Vagina (tissue), 2 donors: ENCODE measurements at regions not wholly inside any gene's neighbourhood (a gene's known extent, or its start where the extent isn't known, plus 50 kb on each side); places are given as distances from the start of the nearest gene placed in this dataset.
A peak's percentile ranks its signal among the peaks of the same experiment; 100 is the strongest.
"Not testable (repeated sequence)": the region's sequence is repeated elsewhere in the genome, so short reads cannot be mapped to it uniquely, and the experiment has no call there.

Experiments
- DNase-seq, 2 donors: peaks; one replicate each; pipeline ENCODE4 v3.0.0-alpha.2; 2017; ENCODE audit errors: extremely low spot score in 2 of 2
- H3K27ac ChIP-seq: fragments of 200-600 bp; sonication (generic); one replicate; pipeline ENCODE4 v1.5.1; 2019
- H3K27me3 ChIP-seq: fragments of 200-600 bp; sonication (generic); one replicate; pipeline ENCODE4 v1.5.1; 2019
- H3K36me3 ChIP-seq, 2 donors: fragments of 200-600 bp; sonication (generic); one replicate each; pipeline ENCODE4 v1.5.1; 2017 to 2019
- H3K4me1 ChIP-seq: fragments of 200-600 bp; sonication (generic); one replicate; pipeline ENCODE4 v1.5.1; 2019
- H3K4me3 ChIP-seq, 2 donors: fragments of 200-600 bp; sonication (generic); 1 replicate in 1 of 2; 2 replicates in 1 of 2; pipeline ENCODE4 v1.5.1; 2016 to 2019
- H3K9me3 ChIP-seq: fragments of 200-600 bp; sonication (generic); one replicate; pipeline ENCODE4 v1.5.1; 2019
- CTCF ChIP-seq, 3 experiments: fragments of 450-650 bp in 2 of 3; fragments of 200-600 bp in 1 of 3; sonication (generic) in 1 of 3; IDR thresholded peaks; one replicate each; pipeline ENCODE4 v1.5.1; 2017 to 2019; ENCODE audit warnings: antibody characterized with exemption in 3 of 3, mild to moderate bottlenecking in 2 of 3, moderate library complexity in 2 of 3
- POLR2A ChIP-seq, 2 donors: fragments of 450-650 bp; IDR thresholded peaks; one replicate each; pipeline ENCODE4 v1.6.1; 2017; ENCODE audit warnings: antibody characterized with exemption in 2 of 2, mild to moderate bottlenecking in 2 of 2, moderate library complexity in 2 of 2
- POLR2AphosphoS5 ChIP-seq, 2 donors: sonication (generic); formaldehyde crosslinking; IDR thresholded peaks; one replicate each; pipeline ENCODE4 v1.9.0; 2017; ENCODE audit warnings: antibody characterized with exemption in 2 of 2, mild to moderate bottlenecking in 2 of 2, low read depth in 1 of 2; ENCODE audit not compliant: insufficient read depth in 1 of 2
- intact Hi-C: fragments of 100-400 bp; cut with DNase I; formaldehyde crosslinking; loops from one replicate; pipeline ENCODE4 v1.15.1; 2023

- DNase-seq, result peak in 1 of 2 donors; percentile 93
- Histone ChIP-seq H3K4me3 (no peak overlapping the region), H3K27ac (peak overlapping the region; percentile 76), H3K36me3 (no peaks in the 10 kb centered on the region), H3K9me3 (no peaks in the 10 kb centered on the region), H3K4me1 (peaks cover 27% of the 10 kb centered on the region), H3K27me3 (no peaks in the 10 kb centered on the region)
- intact Hi-C loops, result no loop called here
- TF ChIP-seq POLR2AphosphoS5 (IDR thresholded peaks at IDR 0.05; ENCODE audit: insufficient read depth in 1 of 2, low read depth in 1 of 2) (peak; percentile 42 to 79), CTCF (IDR thresholded peaks at IDR 0.05) (no peak)
Observed at GRCh38 chr2:234251326-234252271, 201.1 kb downstream of the SPP2 start.

- intact Hi-C loops, result no loop called here
- Histone ChIP-seq H3K36me3 (no peaks in the 10 kb centered on the region), H3K27me3 (no peaks in the 10 kb centered on the region), H3K27ac (peak overlapping the region; percentile 72), H3K9me3 (no peaks in the 10 kb centered on the region), H3K4me1 (peaks cover 27% of the 10 kb centered on the region), H3K4me3 (no peak overlapping the region)
- DNase-seq, result no peak
- TF ChIP-seq CTCF (IDR thresholded peaks at IDR 0.05), result no peak
- no peak for TF ChIP-seq POLR2AphosphoS5 (IDR thresholded peaks at IDR 0.05; ENCODE audit: insufficient read depth in 1 of 2, low read depth in 1 of 2)
Observed at GRCh38 chr2:234250926-234251325, 200.4 kb downstream of the SPP2 start.

- Histone ChIP-seq H3K9me3 (no peaks in the 10 kb centered on the region), H3K4me1 (peaks cover 27% of the 10 kb centered on the region), H3K4me3 (no peak overlapping the region), H3K27me3 (no peaks in the 10 kb centered on the region), H3K27ac (no peak overlapping the region), H3K36me3 (no peaks in the 10 kb centered on the region)
- no peak for DNase-seq
- intact Hi-C loops, result no loop called here
- no peak for TF ChIP-seq CTCF (IDR thresholded peaks at IDR 0.05)
- TF ChIP-seq POLR2A (IDR thresholded peaks at IDR 0.05), result no peak
- TF ChIP-seq POLR2AphosphoS5 (IDR thresholded peaks at IDR 0.05; ENCODE audit: insufficient read depth in 1 of 2, low read depth in 1 of 2), result peak in 1 of 2 donors; percentile 71
Observed at GRCh38 chr2:234249873-234250272, 199.4 kb downstream of the SPP2 start.

GRCh38 chr2:234249034-234249735, 198.7 kb downstream of the SPP2 start:
- intact Hi-C loops, result no loop called here
- Histone ChIP-seq H3K4me1 (peaks cover 27% of the 10 kb centered on the region), H3K9me3 (no peaks in the 10 kb centered on the region), H3K27me3 (no peaks in the 10 kb centered on the region), H3K36me3 (no peaks in the 10 kb centered on the region), H3K27ac (no peak overlapping the region), H3K4me3 (no peak overlapping the region)
- no peak for TF ChIP-seq POLR2A (IDR thresholded peaks at IDR 0.05)
- TF ChIP-seq POLR2AphosphoS5 (IDR thresholded peaks at IDR 0.05; ENCODE audit: insufficient read depth in 1 of 2, low read depth in 1 of 2), result no peak
- no peak for TF ChIP-seq CTCF (IDR thresholded peaks at IDR 0.05)
- no peak for DNase-seq

GRCh38 chr2:234248213-234248710, 197.8 kb downstream of the SPP2 start:
- DNase-seq, H3K4me3 ChIP-seq, H3K27ac ChIP-seq, intact Hi-C loops, H3K27me3 ChIP-seq, H3K36me3 ChIP-seq, H3K9me3 ChIP-seq: not testable (repeated sequence)
- peaks cover 27% of the 10 kb centered on the region for H3K4me1 ChIP-seq
